KBM-7 (cell line): ENCODE measurements at regions not wholly inside any gene's neighbourhood (a gene's known extent, or its start where the extent isn't known, plus 50 kb on each side); places are given as distances from the start of the nearest gene placed in this dataset.
"Not testable (repeated sequence)": the region's sequence is repeated elsewhere in the genome, so short reads cannot be mapped to it uniquely, and the experiment has no call there.

Experiments used
- DNase-seq: peaks from one replicate; pipeline ENCODE4 v3.0.0-alpha.2; 2015
- in situ Hi-C: fragments of 300-500 bp; cut with MboI; formaldehyde crosslinking; loops from 2 replicates; pipeline ENCODE4 v1.14.3; 2020; ENCODE audit warnings: low sequenced_read_pairs, low pct_unique_long_range_greater_than_20kb, mixed read lengths

DNA sequence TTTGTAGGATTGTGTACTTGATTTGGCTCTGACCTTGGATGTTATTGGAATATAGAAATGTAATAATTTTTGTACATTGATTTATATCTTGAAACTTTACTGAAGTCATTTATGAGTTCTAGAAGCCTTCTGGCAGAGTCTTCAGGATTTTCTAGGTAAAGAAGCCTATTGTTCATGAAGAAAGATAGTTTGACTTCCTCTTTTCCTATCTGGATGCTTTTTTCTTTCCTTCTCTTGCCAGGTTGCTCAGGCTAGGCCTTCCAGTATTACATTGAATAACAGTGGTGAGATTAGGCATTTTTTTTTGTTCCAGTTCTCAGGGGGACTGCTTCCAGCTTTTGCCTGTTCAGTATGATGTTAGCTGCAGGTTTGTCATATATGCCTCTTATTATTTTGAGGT, 191.1 kb downstream of the NAA11 start:
- in situ Hi-C loops, result no loop called here
- peak; percentile 45 for DNase-seq

DNA sequence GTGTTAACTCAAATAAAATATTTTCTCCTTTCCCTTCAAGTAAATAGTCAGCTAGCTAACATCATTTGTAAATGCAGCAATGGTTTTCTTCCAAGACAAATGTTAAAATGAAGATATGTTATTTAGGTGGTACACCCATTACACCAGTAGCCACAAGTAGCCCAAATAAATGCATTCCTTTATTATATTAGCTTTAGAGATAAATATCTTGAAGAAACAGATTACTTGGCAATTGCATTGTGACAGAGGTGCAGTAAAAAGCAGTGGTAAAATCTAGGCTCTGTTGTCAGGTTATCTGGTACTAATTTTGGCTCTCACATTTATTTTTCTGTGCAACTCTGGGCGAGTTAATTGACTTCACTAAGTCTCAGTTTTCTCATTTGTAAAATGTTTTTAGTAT, 193.0 kb downstream of the NAA11 start:
- DNase-seq, result no peak
- in situ Hi-C loops, result no loop called here

DNA sequence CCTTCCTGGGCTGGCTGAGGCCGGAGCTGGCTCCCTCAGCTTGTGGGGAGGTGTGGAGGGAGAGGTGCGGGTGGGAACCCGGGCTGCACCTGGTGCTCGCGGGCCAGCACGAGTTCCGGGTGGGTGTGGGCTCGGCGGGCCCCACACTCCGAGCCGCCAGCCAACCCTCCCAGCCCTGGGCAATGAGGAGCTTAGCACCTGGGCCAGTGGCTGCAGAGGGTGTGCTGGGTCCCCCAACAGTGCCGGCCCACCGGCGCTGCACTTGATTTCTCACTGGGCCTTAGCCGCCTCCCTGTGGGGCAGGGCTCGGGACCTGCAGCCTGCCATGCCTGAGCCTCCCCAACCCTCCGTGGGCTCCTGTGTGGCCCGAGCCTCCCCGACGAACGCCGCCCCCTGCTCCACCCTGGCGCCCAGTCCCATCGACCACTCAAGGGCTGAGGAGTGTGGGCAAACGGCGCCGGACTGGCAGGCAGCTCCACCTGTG, 182.7 kb upstream of the PAQR3 start:
- in situ Hi-C loops, result no loop called here
- no peak for DNase-seq

DNA sequence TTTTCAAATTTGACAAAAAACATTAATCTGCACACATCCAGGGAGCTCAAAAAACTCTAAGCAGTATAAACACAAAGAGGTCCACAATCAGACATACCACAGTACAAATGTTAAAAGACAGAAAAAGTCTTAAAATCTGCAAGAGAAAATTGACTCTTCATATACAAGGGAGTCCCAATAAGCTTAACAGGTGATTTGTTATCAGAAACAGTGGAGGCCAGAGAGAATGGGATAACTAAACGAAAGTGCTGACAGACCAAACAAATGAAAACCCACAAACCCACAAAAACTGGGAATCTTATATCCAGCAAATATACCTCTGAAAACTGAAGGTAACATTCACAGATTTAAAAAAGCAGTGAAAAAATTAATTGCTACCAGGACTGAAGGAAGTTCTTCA, 182.0 kb upstream of the PAQR3 start:
- no peak for DNase-seq
- in situ Hi-C loops, result no loop called here

DNA sequence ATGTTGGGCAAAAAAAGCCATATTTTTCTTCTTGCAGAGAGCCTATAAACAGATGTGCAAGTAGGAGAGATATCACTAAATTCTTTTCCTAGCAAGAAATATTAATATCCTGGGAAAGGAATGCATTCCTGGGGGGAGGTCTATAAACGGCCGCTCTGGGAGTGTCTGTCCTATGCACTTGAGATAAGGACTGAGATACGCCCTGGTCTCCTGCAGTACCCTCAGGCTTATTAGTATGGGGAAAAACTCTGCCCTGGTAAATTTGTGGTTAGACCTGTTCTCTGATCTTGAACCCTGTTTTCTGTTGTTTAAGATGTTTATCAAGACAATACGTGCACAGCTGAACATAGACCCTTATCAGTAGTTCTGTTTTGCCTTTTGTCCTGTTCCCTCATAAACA, 177.8 kb upstream of the PAQR3 start:
- in situ Hi-C loops, DNase-seq: not testable (repeated sequence)

DNA sequence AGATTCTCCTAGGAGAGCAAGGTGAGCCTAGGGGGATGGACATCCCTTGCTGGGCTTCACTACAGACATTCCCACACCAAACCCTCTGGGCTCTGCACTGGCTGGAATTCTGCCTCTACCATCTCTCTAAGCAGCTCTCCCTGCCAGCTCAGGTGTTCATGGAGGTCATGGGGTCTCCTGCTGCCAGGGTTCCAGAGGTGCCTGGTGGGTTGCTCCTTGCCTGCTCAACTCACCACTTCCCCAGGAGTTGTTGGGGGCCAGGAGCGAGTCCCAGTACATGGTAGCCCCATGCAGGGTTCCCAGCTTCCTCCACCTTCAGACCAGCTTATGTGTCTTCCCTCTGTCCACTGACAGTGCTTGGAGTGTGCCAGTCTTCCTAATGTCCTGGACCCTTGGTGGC, 167.8 kb upstream of the PAQR3 start:
- in situ Hi-C loops, result no loop called here

DNA sequence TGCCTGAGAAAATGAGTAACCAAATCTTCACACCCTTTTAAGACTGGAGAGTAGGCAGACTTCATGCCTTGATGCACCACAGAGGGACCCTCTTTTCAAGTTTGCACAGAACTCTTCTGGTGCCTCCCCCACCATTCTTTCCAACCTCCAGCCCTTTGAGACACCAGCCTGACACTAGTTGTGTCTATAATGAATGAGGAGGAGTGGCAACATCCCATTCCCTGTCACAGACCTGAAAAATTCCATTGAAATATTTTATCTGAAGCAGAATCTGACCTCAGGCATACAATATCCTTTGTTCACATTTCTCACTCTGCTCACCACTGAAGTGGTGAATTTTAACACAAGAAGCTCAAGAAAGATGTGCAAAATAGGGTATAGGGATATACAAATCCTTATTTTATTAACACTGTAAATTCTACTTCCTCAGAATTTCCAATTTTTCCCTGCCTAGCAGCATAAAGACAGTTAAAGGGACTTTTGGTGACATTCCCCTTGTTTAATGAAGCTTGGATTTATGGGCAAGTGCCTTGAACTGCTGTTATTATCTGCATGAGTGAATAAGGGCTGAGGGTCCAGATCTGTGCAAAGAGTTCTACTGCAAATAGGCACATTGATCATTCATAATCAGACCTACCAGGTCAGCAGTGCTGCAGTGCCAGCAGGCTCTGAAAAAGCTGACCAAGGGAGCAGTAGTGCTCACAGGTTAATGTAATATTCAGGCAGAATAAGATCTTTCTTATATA, 149.9 kb upstream of the PAQR3 start:
- DNase-seq, result no peak
- in situ Hi-C loops, result no loop called here

More for the DNA sequence above, 167.8 kb upstream of the PAQR3 start:
- no peak for DNase-seq

DNA sequence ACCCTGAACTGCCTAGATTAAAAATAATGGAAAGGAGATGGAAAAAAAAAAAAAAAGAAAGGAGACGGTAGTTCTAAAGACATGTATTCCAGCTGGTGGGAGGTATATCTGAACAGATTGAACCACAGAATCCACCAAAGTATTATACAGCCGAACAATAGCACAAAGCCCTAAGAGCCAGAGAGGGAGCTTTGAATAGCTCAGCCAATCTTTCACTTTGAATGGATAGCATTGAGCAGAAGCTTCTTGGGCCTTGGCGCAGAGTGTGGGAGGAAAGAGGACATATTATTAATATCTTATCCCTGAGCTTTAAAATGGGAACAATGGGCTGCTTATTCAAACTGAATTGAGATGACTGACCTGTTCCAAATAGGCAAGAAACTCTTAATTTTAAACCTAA, 147.8 kb upstream of the PAQR3 start:
- no peak for DNase-seq
- in situ Hi-C loops, result no loop called here

DNA sequence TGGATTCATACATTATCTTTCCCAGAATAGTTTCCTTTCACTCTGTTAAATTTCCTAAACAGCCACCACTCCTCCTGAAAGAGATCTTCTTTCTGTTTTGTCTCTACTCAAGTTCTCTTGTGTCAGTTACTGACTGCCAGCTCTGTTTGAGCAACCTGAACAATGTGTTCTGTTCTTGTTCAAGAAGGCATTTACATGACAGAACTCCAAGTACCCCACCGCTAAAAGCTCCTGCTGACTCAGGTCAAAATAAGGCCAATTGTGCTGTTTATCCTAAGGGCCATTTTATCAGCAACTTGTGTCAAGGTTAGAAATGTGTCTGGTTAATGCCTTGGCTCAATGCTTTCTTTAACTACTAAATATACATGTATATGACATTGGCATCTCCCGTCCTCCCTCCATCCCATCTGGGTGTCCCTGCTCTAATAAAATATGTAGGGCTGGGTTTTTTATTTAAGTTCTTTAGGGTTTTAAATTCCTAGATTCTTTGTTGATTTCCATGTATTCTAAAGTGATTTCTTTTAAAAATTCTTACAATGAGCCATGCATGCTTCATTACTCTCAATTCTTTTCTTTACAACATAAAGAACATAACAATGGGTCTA, 144.3 kb upstream of the PAQR3 start:
- no peak for DNase-seq
- in situ Hi-C loops, result no loop called here

DNA sequence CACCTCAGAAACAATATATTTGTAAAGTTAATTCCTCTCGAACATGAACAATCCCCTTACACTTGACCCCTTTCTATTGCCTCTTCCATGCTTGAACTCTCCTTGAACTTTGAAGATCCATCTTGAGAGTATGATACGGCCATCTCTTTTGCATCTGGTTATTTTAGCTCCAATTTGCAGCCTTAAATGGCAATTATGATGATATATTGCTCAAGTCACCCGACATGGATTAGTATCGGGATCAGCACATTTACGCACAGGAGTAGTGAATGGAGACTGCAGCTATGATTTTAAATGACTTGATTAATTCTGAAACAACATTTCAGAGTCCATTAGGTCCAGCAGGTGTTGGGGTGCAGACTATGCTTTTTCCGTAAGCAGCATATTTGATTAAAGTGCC, 143.8 kb upstream of the PAQR3 start:
- in situ Hi-C loops, result no loop called here
- DNase-seq, result no peak

DNA sequence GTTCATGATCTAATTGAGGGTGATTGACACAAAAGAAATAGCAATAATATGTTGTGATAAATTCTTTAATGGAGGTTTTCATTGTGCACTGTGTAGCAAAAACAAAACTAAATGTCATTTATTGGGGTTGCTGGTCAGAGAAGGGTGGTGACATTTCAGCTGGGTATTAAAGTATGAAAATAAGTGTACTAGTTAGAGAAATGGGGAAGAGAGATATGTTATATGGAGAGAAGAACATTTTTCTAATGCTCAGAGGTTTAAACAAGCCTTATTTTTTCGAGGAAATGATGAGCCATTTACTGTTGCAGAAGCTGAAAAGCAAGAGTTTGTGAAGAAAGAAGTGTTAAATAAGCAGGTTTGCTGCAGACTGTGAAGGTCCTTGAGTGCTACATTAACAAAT, 142.7 kb upstream of the PAQR3 start:
- in situ Hi-C loops, result no loop called here
- no peak for DNase-seq

DNA sequence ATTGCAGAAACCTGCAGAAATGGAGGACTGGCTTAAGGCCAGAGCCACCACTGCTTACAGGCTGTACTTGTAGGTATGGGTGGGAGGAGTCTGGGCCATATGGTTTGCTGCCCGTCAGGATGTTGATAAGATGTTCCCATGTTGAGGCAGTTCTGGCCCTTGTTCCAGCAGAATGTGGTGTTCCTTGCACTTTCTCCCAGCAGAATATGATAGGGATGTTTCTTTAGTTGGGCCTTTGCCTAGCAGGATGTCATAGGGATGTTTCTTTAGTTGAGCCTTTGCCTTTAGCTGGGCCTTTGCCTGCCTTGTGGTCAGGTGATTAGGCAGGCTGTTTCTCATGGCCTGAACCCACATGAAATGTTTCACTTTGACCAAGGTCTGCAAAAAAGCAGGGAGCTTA, 139.1 kb upstream of the PAQR3 start:
- in situ Hi-C loops, result no loop called here
- DNase-seq, result no peak

DNA sequence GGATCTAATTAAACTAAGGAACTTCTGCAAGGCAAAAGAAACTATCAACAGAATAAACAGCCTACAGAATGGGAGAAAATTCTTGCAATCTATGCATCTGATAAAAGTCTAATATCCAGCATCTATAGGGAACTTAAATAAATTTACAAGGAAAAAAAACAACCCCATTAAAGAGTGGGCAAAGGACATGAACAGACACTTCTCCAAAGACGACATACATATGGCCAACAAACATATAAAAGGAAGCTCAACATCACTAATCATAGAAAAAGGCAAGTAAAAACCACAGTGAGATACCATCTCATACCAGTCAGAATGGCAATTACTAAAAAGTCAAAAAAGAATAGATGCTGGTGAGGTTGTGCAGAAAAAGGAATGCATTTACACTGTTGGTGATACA, 134.8 kb upstream of the PAQR3 start:
- DNase-seq, result no peak
- in situ Hi-C loops, result no loop called here

DNA sequence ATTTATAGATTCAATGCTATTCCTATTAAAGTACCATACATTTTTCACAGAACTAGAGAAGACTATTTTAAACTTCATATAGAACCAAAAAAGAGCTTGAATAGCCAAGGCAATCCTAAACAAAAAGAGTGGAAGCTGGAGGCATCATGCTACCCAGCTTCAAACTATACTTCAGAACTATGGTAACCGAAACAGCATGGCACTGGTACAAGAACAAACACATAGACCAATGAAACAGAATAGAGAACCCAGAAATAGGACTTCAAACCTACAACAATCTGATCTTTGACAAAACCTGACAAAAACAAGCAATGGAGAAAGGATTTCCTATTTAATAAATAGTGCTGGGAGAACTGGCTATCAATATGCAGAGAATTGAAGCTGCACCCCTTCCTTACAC, 134.2 kb upstream of the PAQR3 start:
- DNase-seq, result no peak
- in situ Hi-C loops, result no loop called here

DNA sequence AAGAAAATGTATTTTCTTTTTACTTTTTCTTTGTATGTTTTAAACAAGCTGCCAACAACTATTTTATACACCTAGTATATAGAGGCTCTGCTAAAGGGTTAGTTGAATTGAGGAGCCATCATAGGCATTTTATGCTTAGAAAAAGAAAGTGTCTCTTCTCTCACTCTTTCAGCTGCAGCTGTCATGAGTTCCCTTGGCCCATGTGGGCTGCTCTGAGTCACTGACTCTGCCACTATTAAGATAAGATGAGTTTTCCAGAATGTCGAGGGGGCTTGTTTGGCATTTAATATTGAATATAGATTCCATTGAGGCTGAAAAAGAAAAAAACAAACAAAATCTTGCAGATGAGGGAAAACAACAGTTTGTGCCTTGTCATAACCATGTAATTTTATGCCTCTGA, 126.0 kb upstream of the PAQR3 start:
- DNase-seq, result no peak
- in situ Hi-C loops, result no loop called here

DNA sequence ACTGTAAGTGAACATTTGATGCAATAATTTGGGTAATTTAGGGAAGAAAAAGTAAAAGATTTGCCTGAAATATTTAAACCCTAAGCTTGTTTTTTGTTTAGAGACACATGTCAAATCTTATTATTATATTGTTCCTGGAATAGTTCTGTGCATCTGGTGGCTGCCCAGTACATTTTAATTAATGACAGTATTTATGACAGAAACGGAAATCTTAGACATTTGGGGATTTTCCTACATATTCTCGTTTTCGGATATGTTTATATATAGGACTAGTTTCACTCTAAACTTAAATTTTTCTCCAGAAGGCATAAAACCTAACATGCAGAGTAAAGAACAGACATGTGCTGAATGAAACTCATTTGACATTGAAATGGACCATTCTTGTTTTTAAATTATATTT, 125.6 kb upstream of the PAQR3 start:
- DNase-seq, result no peak
- in situ Hi-C loops, result no loop called here

DNA sequence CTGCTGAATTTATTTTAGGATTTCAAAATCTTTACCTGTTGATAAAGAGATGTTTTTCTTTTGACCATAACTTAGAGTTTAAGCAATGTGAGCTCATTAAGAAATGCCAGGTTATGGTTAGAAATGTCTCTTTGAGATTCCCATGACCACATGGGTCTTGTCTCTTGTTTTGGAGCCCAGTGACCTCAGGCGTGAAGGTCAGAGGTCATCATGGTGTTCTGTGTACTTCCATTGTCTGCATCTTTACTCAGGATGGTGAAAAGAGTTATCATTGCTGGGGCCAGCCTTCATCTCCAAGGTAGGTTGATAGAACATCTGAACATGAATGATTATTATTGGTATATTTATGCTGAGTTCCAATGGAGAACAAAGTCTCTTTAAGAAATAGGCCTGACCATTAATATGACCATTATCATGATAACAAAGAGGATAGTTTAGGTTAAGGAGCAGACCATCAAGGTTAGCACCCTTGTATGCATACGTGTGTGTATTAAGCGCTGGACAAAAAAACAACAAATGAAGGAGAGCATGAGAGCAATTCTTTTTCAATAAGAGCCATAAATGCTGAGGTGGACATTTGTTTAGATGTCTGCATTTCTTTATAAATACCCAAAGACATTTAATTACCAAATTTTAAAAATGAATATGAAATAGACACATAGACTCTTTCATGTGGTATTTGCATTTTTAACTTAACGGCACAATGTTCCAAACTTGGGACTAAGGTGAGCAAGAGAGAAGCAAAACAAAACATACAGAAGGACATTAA, 120.6 kb upstream of the PAQR3 start:
- no peak for DNase-seq
- in situ Hi-C loops, result no loop called here

DNA sequence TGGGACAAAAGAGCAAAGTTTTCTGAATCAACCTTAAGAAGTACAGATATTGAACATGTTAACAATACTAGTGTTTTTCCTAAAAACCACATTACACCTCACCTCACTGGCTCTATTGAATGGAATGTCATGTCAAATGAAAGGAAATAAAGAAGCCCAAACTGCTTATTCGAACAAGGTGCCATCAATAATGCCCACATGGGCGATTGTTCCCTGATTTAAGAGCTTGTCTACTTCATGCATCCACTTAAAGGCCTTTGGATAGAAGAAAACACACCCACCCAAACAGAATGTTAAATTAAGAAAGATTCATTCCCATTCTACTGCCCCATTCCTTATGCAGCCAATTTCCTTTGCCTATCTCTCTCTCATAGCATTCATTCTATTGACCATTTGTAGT, 118.5 kb upstream of the PAQR3 start:
- DNase-seq, result no peak
- in situ Hi-C loops, result no loop called here

DNA sequence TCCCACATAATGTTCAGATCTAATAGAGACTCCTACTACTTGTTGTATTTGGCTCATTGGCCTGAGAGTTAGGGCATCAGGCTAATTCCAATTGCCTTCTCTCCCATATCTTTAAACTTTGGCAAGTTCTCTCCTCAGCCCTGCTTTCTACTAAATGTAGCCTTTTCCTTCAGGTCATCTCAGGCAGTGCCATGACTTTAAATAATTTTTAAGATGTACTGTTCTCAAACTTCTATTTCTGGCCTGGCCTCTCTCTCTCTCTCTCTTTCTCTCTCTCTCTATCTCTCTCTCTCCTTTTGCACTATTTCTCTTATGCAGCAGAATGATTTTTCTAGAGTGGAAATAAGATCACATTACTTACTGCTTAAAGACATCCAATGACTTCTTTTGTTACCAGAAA, 114.5 kb upstream of the PAQR3 start:
- in situ Hi-C loops, result no loop called here
- no peak for DNase-seq

DNA sequence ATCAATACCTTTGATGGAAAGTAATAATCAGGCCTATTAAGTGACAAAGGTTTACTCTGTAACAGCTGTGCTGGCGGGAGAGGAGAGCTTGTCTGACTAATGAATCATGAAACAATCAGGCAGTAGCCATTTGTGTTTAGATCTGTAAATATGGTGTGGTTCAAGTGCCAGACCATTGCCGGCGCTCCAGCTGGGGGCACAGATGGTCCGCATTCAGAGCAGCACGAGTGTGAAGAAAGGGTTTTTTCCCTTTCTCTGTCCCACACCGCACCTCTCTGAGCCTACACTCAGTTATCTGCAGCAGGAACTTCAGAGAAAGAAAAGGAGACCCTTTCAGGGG, 111.3 kb upstream of the PAQR3 start:
- in situ Hi-C loops, result no loop called here
- no peak for DNase-seq
